ENCODE measurements at regions not wholly inside any gene's neighbourhood (a gene's known extent, or its start where the extent isn't known, plus 50 kb on each side); places are given as distances from the start of the nearest gene placed in this dataset.

GRCh38 chr13:53703371-53704080 is 674.9 kb downstream of the OLFM4 start:
- intact Hi-C loops (cut with DNase I; ENCODE audit: low total_unique reads): no loop called here
- H3K4me3 ChIP-seq (ENCODE audit: low read depth, poor library complexity, severe bottlenecking): no peak overlapping the region
- 91 to 96% methylated on average over 2 of the region's 2 CpGs for WGBS, 2 donors
- no peak for DNase-seq (ENCODE audit: low spot score in 2 of 2)
- TF ChIP-seq POLR2A (IDR thresholded peaks at IDR 0.05) (no peak), CTCF (IDR thresholded peaks at IDR 0.05) (no peak)

DNA sequence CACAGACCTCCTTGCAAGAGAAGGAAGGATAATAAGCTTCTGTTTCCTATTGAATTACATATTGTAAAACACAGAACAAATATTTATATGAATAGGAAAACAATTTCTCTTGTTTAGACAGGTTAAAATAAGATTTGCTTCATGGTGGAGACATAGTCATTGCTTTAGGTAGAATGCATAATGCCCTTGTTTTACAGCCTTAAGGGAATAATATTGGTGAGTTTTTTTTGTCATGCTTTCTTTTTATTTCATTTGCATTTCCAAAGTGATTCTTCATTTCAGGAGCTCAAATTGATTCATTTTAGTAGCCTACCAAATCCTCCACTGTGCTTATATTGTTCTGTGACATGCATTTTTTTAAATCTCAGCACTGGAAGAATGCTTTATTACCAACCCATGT is 690.7 kb downstream of the OLFM4 start:
- intact Hi-C loops (cut with DNase I; ENCODE audit: low total_unique reads): no loop called here
- TF ChIP-seq POLR2A (IDR thresholded peaks at IDR 0.05) (no peak), CTCF (IDR thresholded peaks at IDR 0.05) (no peak)
- DNase-seq (ENCODE audit: low spot score in 2 of 2): no peak
- H3K4me3 ChIP-seq (ENCODE audit: low read depth, poor library complexity, severe bottlenecking): no peak overlapping the region

DNA sequence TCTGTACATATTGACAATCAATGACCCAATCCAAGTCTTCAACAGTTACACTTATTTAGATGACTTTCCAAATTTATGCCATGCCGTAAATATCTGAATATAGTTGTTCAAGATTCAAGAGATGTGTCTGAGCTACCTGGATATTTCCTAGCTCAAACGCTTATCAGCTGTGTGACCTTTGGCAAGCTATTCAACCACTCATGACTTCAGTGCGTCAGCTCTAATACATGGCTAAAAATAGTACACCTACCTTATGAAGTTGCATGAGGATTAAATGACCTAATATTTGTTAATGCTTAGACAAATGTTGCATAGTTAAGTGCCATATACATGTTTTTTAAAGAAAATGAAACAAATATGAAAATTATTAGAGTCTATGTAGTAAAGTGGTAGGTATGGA is 704.1 kb downstream of the OLFM4 start:
- TF ChIP-seq POLR2A (IDR thresholded peaks at IDR 0.05): no peak
- no peak for TF ChIP-seq CTCF (IDR thresholded peaks at IDR 0.05)
- whole genome bisulfite sequencing, 2 donors: 77 to 87% methylated on average over 3 of the region's 3 CpGs

GRCh38 chr13:53743906-53744305 is 715.3 kb downstream of the OLFM4 start:
- 90 to 97% methylated on average over 1 of the region's 1 CpG for WGBS, 2 donors
- intact Hi-C loops (cut with DNase I; ENCODE audit: low total_unique reads): no loop called here
- DNase-seq (ENCODE audit: low spot score in 2 of 2): no peak
- H3K4me3 ChIP-seq (ENCODE audit: low read depth, poor library complexity, severe bottlenecking): no peak overlapping the region
- TF ChIP-seq POLR2A (IDR thresholded peaks at IDR 0.05): no peak
- TF ChIP-seq CTCF (IDR thresholded peaks at IDR 0.05): no peak

More for the DNA sequence above, 704.1 kb downstream of the OLFM4 start:
- intact Hi-C loops (cut with DNase I; ENCODE audit: low total_unique reads): no loop called here
- no peak for DNase-seq (ENCODE audit: low spot score in 2 of 2)
- no peak overlapping the region for H3K4me3 ChIP-seq (ENCODE audit: low read depth, poor library complexity, severe bottlenecking)

DNA sequence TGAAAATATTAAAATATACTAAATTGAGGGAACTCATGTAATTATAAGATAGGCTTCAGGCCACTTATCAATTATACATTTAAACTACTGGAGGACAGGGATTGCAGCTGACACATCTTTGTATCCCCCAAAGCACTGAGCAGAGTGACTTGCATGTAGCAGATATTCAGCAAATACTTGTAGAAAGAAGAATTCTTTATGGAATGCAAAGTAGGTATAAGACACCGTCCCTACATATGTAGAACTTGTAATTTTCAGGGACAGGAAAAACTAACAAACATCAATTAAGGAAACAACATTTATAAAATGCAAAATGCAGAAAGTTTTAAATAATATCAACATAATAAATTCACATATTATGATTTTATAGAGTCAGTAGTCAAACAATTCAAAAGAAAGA is 719.2 kb downstream of the OLFM4 start:
- intact Hi-C loops (cut with DNase I; ENCODE audit: low total_unique reads): no loop called here
- TF ChIP-seq POLR2A (IDR thresholded peaks at IDR 0.05) (no peak), CTCF (IDR thresholded peaks at IDR 0.05) (no peak)
- 82 to 85% methylated on average over 1 of the region's 1 CpG for WGBS, 2 donors
- no peak overlapping the region for H3K4me3 ChIP-seq (ENCODE audit: low read depth, poor library complexity, severe bottlenecking)
- DNase-seq (ENCODE audit: low spot score in 2 of 2): no peak

DNA sequence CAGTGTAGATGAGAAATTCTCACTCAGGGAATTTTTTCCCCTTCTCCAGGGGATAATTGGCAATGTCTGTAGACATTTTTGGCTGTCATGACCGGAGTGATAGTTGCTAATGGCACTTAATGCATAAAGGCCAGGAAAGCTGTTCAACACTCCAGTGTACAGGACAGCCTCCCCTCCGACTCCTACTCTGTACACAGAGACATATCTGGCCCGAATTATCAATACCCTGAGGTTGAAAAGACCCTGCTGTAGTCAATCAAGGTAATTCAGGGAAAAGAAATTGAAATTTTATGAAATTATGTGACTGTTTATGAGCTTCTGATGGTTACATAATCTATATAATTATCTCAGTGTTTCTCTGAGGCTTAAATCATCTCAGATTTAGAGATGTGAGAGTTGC is 720.7 kb downstream of the OLFM4 start:
- WGBS, 2 donors: 46 to 65% methylated on average over 3 of the region's 3 CpGs
- intact Hi-C loops (cut with DNase I; ENCODE audit: low total_unique reads): no loop called here
- H3K4me3 ChIP-seq (ENCODE audit: low read depth, poor library complexity, severe bottlenecking): no peak overlapping the region
- DNase-seq (ENCODE audit: low spot score in 2 of 2): no peak
- TF ChIP-seq POLR2A (IDR thresholded peaks at IDR 0.05) (no peak), CTCF (IDR thresholded peaks at IDR 0.05) (no peak)
